Testis (tissue), 2 donors: ENCODE measurements at regions not wholly inside any gene's neighbourhood (a gene's known extent, or its start where the extent isn't known, plus 50 kb on each side); places are given as distances from the start of the nearest gene placed in this dataset.

Experiments
- DNase-seq: peaks from one replicate; pipeline ENCODE4 v3.0.0-alpha.2; 2019
- H3K27ac ChIP-seq, 2 donors: fragments of 200-600 bp; sonication (generic); one replicate each; pipeline ENCODE4 v1.5.1; 2019
- H3K27me3 ChIP-seq: fragments of 200-600 bp; sonication (generic); one replicate; pipeline ENCODE4 v1.5.1; 2019
- H3K36me3 ChIP-seq: fragments of 200-600 bp; sonication (generic); one replicate; pipeline ENCODE4 v1.5.1; 2017; ENCODE audit warnings: low read depth; ENCODE audit errors: missing control alignments
- H3K4me1 ChIP-seq: fragments of 200-600 bp; sonication (generic); one replicate; pipeline ENCODE4 v1.5.1; 2019
- H3K4me3 ChIP-seq, 2 donors: fragments of 200-600 bp; sonication (generic); one replicate each; pipeline ENCODE4 v1.5.1; 2017 to 2019
- H3K9me3 ChIP-seq: fragments of 200-600 bp; sonication (generic); one replicate; pipeline ENCODE4 v1.5.1; 2017
- CTCF ChIP-seq, 3 experiments: fragments of 450-650 bp in 2 of 3; fragments of 200-600 bp in 1 of 3; sonication (generic) in 1 of 3; IDR thresholded peaks; one replicate each; pipeline ENCODE4 v1.5.1; 2016 to 2019; ENCODE audit warnings: antibody characterized with exemption in 3 of 3, mild to moderate bottlenecking in 2 of 3, moderate library complexity in 1 of 3
- POLR2A ChIP-seq: fragments of 450-650 bp; IDR thresholded peaks from one replicate; pipeline ENCODE4 v1.6.1; 2017; ENCODE audit warnings: antibody characterized with exemption, mild to moderate bottlenecking, moderate library complexity
- WGBS, 2 donors: methylation state at CpG; one replicate each; pipeline ENCODE4 v1.1.5; 2018; 5-methylcytosine and 5-hydroxymethylcytosine counted together
- intact Hi-C: fragments of 100-400 bp; cut with DNase I; formaldehyde crosslinking; loops from one replicate; pipeline ENCODE4 v1.15.1; 2023; ENCODE audit warnings: low total_unique reads

- DNase-seq = no peak
- TF ChIP-seq POLR2A = no peak
- TF ChIP-seq CTCF (IDR thresholded peaks at IDR 0.05) = no peak
- WGBS, 2 donors = 46 to 54% methylated on average over 14 to 18 of the region's 18 CpGs
These were observed 942.3 kb downstream of the BRD1 start for GRCh38 chr22:48885271-48885918.

GRCh38 chr22:48884786-48885185, 942.9 kb downstream of the BRD1 start:
- H3K36me3 ChIP-seq = no peaks in the 10 kb centered on the region
- H3K27me3 ChIP-seq = no peaks in the 10 kb centered on the region
- H3K4me1 ChIP-seq = no peaks in the 10 kb centered on the region
- no peak overlapping the region for H3K4me3 ChIP-seq
- WGBS, 2 donors = 64 to 68% methylated on average over 10 to 16 of the region's 16 CpGs
- H3K9me3 ChIP-seq = no peaks in the 10 kb centered on the region
- TF ChIP-seq CTCF (IDR thresholded peaks at IDR 0.05) (no peak), POLR2A (no peak)
- intact Hi-C loops = no loop called here
- no peak overlapping the region for H3K27ac ChIP-seq
- no peak for DNase-seq

More at GRCh38 chr22:48885271-48885918, 942.3 kb downstream of the BRD1 start:
- intact Hi-C loops = no loop called here
- Histone ChIP-seq H3K4me3 (no peak overlapping the region), H3K9me3 (no peaks in the 10 kb centered on the region), H3K36me3 (no peaks in the 10 kb centered on the region), H3K4me1 (no peaks in the 10 kb centered on the region), H3K27me3 (no peaks in the 10 kb centered on the region), H3K27ac (no peak overlapping the region)

GRCh38 chr22:48884324-48884723, 943.3 kb downstream of the BRD1 start:
- WGBS, 2 donors = 53 to 56% methylated on average over 12 of the region's 12 CpGs

GRCh38 chr22:48883211-48883960, 944.3 kb downstream of the BRD1 start:
- DNase-seq = no peak
- no peak overlapping the region for H3K27ac ChIP-seq
- no peaks in the 10 kb centered on the region for H3K27me3 ChIP-seq
- H3K9me3 ChIP-seq = no peaks in the 10 kb centered on the region
- intact Hi-C loops = no loop called here
- no peaks in the 10 kb centered on the region for H3K36me3 ChIP-seq
- no peak overlapping the region for H3K4me3 ChIP-seq
- no peaks in the 10 kb centered on the region for H3K4me1 ChIP-seq
- TF ChIP-seq POLR2A (no peak), CTCF (IDR thresholded peaks at IDR 0.05) (no peak)
- 46 to 67% methylated on average over 11 to 20 of the region's 20 CpGs for WGBS, 2 donors

More at GRCh38 chr22:48884324-48884723, 943.3 kb downstream of the BRD1 start:
- TF ChIP-seq POLR2A (no peak), CTCF (IDR thresholded peaks at IDR 0.05) (no peak)
- intact Hi-C loops = no loop called here
- Histone ChIP-seq H3K27ac (no peak overlapping the region), H3K36me3 (no peaks in the 10 kb centered on the region), H3K9me3 (no peaks in the 10 kb centered on the region), H3K27me3 (no peaks in the 10 kb centered on the region), H3K4me3 (no peak overlapping the region), H3K4me1 (no peaks in the 10 kb centered on the region)
- no peak for DNase-seq
